WERI-Rb-1 (cell line): ENCODE measurements at regions not wholly inside any gene's neighbourhood (a gene's known extent, or its start where the extent isn't known, plus 50 kb on each side); places are given as distances from the start of the nearest gene placed in this dataset.

ENCODE experiments used
- DNase-seq: peaks from one replicate; pipeline ENCODE4 v3.0.0-alpha.2; 2020
- H3K27ac ChIP-seq: fragments of 250-450 bp; sonication (Bioruptor Pico); 2 replicates; pipeline ENCODE4 v1.5.1; 2020; ENCODE audit warnings: mild to moderate bottlenecking, moderate library complexity
- H3K27me3 ChIP-seq: fragments of 250-450 bp; sonication (Bioruptor Pico); 2 replicates; pipeline ENCODE4 v1.5.1; 2021; ENCODE audit warnings: mild to moderate bottlenecking, low read depth, moderate library complexity; ENCODE audit not compliant: insufficient read depth, severe bottlenecking
- H3K36me3 ChIP-seq: fragments of 250-450 bp; sonication (Bioruptor Pico); 2 replicates; pipeline ENCODE4 v1.5.1; 2020; ENCODE audit warnings: mild to moderate bottlenecking, moderate library complexity
- H3K4me3 ChIP-seq: 2 replicates; pipeline ENCODE4 v1.5.1; 2011; ENCODE audit warnings: low read depth, mild to moderate bottlenecking, control low read depth, low read length
- H3K9me3 ChIP-seq: fragments of 250-450 bp; sonication (Bioruptor Pico); 2 replicates; pipeline ENCODE4 v1.5.1; 2021; ENCODE audit warnings: mild to moderate bottlenecking, moderate library complexity; ENCODE audit not compliant: severe bottlenecking
- TF ChIP-seq, protein P1 (sequence below): IDR thresholded peaks from 2 replicates; pipeline ENCODE4 v1.5.1; 2011; ENCODE audit warnings: low read depth, mild to moderate bottlenecking, control low read depth, inconsistent platforms, low read length

DNA sequence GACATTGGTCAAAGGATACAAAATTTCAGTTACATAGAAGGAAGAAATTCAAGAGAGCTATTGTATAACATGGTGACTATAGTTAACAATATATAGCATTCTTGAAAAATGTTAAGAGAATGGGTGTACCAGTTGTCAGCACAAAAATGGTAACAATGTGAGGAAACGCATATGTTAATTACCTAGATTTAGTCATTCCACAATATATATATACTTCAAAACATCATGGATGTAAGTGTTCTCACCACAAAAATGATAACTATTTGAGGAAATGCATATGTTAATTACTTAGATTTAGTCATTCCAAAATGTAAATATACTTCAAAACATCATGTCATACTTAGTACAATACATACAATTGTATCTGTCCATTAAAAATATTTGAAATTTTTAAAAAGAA is 540.4 kb upstream of the MGAT4C start:
- Histone ChIP-seq H3K36me3 (no peaks in the 10 kb centered on the region), H3K9me3 (no peaks in the 10 kb centered on the region), H3K27me3 (no peaks in the 10 kb centered on the region), H3K4me3 (no peak overlapping the region), H3K27ac (no peak overlapping the region)
- TF ChIP-seq, protein P1, sequence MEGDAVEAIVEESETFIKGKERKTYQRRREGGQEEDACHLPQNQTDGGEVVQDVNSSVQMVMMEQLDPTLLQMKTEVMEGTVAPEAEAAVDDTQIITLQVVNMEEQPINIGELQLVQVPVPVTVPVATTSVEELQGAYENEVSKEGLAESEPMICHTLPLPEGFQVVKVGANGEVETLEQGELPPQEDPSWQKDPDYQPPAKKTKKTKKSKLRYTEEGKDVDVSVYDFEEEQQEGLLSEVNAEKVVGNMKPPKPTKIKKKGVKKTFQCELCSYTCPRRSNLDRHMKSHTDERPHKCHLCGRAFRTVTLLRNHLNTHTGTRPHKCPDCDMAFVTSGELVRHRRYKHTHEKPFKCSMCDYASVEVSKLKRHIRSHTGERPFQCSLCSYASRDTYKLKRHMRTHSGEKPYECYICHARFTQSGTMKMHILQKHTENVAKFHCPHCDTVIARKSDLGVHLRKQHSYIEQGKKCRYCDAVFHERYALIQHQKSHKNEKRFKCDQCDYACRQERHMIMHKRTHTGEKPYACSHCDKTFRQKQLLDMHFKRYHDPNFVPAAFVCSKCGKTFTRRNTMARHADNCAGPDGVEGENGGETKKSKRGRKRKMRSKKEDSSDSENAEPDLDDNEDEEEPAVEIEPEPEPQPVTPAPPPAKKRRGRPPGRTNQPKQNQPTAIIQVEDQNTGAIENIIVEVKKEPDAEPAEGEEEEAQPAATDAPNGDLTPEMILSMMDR, result no peak
- no peak for DNase-seq

DNA sequence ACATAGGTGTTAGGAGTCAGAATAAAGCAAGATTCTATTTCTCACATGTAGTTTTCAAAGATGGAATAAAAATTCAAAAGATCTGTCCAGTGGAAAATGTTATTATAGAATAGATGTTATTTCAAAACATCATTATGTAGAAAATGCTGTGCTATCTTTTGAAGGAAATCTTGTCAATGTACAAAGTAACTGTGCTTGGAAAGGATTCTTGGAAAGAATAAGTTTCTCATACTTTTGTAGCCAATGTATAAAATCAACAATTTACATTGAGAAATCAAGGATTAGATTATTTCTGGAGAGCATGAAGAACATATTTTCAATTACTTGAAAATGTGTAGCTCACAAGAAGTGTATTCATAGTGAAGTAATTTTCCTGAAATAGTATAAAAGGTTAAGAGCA is 532.5 kb upstream of the MGAT4C start:
- DNase-seq, result no peak
- H3K9me3 ChIP-seq, result no peaks in the 10 kb centered on the region
- no peaks in the 10 kb centered on the region for H3K27me3 ChIP-seq
- TF ChIP-seq, protein P1, result no peak
- no peaks in the 10 kb centered on the region for H3K36me3 ChIP-seq
- H3K4me3 ChIP-seq, result no peak overlapping the region
- no peak overlapping the region for H3K27ac ChIP-seq

DNA sequence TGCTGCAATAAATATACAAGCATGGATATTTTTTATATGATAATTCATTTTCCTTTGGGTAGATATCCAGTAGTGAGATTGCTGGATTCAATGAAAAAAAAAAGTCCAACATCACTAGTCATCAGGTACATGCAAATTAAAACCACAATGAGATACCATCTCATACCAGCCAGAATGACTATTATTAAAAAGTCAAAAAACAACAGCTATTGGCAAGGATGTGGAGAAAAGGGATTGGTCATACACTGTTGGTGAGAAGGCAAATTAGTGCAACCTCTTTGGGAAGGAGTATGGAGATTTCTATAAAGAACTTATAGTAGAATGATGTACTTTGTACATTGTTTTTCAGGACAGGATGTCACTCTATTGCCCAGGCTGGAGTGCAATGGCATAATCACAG is 531.2 kb upstream of the MGAT4C start:
- Histone ChIP-seq H3K27me3 (no peaks in the 10 kb centered on the region), H3K9me3 (no peaks in the 10 kb centered on the region), H3K4me3 (no peak overlapping the region), H3K27ac (no peak overlapping the region), H3K36me3 (no peaks in the 10 kb centered on the region)
- TF ChIP-seq, protein P1, result no peak
- DNase-seq, result no peak

DNA sequence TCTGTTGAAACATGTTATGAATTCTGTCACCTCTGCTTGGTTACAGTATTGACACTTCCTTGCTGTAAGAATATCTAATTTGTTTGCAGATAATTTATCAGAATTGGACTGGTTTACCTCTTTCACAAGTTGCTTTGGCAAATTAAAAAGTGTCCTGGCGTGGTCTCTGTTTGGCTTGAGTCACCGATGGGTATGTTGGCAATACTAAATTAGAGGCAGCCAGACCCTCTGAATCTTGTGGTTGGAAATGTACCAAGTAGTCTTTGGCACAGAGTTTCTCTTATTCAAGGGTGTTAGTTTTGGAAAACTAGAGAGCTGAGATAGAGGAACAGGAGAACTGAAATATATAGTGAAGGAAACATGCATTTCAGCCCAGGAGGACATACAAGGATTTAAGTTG is 521.1 kb upstream of the MGAT4C start:
- TF ChIP-seq, protein P1, result no peak
- no peak overlapping the region for H3K27ac ChIP-seq
- H3K27me3 ChIP-seq, result no peaks in the 10 kb centered on the region
- no peaks in the 10 kb centered on the region for H3K36me3 ChIP-seq
- no peak overlapping the region for H3K4me3 ChIP-seq
- H3K9me3 ChIP-seq, result no peaks in the 10 kb centered on the region
- no peak for DNase-seq

DNA sequence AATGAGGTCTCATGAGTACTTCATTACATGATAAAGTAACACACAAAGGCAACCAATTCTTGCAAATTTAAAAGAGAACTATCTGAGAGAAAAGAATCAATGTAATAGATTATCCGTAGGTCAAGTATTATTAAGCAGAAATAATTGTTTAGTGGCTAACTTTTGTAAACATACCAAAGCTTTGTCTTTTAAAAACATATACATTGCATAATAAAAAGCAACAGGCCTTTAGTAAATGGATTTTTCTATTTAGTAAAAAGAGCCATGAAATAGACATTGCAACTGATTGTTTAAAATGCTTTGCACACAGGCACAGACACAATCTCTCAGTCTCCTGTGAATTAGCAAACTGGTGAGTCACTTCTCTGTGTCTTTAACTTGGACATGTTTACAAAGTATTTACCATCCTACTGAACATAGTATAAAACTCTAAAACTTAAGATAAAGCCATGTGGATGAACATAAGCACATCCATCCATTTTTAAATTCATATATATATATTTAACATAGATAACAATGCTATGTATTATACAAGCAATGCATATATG is 518.7 kb upstream of the MGAT4C start:
- DNase-seq, result no peak
- Histone ChIP-seq H3K27ac (no peak overlapping the region), H3K4me3 (no peak overlapping the region)

DNA sequence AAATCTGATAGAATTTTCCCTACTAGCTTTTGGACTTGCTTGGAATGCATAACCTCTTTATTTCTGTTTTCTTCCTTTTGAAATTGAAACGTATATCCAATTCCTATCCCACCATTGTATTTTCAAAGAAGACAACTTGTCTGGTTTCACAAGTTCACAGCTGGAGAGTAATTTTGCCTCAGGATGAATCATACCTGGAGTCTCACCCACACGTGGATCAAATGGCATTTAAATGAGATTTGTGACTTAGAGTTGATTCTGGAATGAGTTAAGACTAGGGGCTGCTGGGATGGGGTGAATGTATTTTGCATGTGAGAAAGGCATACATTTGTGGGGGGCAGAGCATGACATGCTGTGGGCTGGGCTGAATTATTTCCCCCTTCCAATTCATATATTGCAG is 516.5 kb upstream of the MGAT4C start:
- Histone ChIP-seq H3K4me3 (no peak overlapping the region), H3K9me3 (no peaks in the 10 kb centered on the region), H3K27ac (no peak overlapping the region), H3K36me3 (no peaks in the 10 kb centered on the region), H3K27me3 (no peaks in the 10 kb centered on the region)
- no peak for DNase-seq
- TF ChIP-seq, protein P1, result no peak

More for the DNA sequence above, 518.7 kb upstream of the MGAT4C start:
- H3K9me3 ChIP-seq, result no peaks in the 10 kb centered on the region
- H3K27me3 ChIP-seq, result no peaks in the 10 kb centered on the region
- TF ChIP-seq, protein P1, result no peak
- no peaks in the 10 kb centered on the region for H3K36me3 ChIP-seq
